Activated CD8-positive, alpha-beta memory T cell treated with anti-CD3 and anti-CD28 coated beads, Interleukin-2, amount 10 ng/mL, durations not matched to agents 7 days and 5 days (primary cell): ENCODE measurements at regions not wholly inside any gene's neighbourhood (a gene's known extent, or its start where the extent isn't known, plus 50 kb on each side); places are given as distances from the start of the nearest gene placed in this dataset.

Source experiments
- ATAC-seq: fragments of 150-1000 bp; cut with Tn5 transposase; one replicate; pipeline ENCODE4 v1.10.0; 2021; ENCODE audit warnings: moderate library complexity
- CTCF ChIA-PET: fragments of 350-600 bp; sonication (Branson Sonifier 250); formaldehyde crosslinking; loops from one replicate; lab custom pipeline; 2021; ENCODE audit warnings: antibody characterized with exemption; lab: Charles Lee
- DNase-seq: peaks from one replicate; pipeline ENCODE4 v3.0.0-alpha.2; 2020
- H3K27ac Mint-ChIP-seq: one replicate; pipeline ENCODE4 v1.8.0; 2021; ENCODE audit warnings: mild to moderate bottlenecking, mixed read lengths
- H3K27me3 Mint-ChIP-seq: one replicate; pipeline ENCODE4 v1.8.0; 2021; ENCODE audit warnings: mixed read lengths
- H3K36me3 Mint-ChIP-seq: one replicate; pipeline ENCODE4 v1.8.0; 2021; ENCODE audit warnings: mild to moderate bottlenecking, mixed read lengths
- H3K4me1 Mint-ChIP-seq: one replicate; pipeline ENCODE4 v1.8.0; 2021; ENCODE audit warnings: mixed read lengths
- H3K4me3 Mint-ChIP-seq: one replicate; pipeline ENCODE4 v1.8.0; 2021; ENCODE audit warnings: mild to moderate bottlenecking, moderate library complexity, mixed read lengths
- H3K9me3 Mint-ChIP-seq: one replicate; pipeline ENCODE4 v1.8.0; 2022; ENCODE audit warnings: low read depth, mixed read lengths

DNA sequence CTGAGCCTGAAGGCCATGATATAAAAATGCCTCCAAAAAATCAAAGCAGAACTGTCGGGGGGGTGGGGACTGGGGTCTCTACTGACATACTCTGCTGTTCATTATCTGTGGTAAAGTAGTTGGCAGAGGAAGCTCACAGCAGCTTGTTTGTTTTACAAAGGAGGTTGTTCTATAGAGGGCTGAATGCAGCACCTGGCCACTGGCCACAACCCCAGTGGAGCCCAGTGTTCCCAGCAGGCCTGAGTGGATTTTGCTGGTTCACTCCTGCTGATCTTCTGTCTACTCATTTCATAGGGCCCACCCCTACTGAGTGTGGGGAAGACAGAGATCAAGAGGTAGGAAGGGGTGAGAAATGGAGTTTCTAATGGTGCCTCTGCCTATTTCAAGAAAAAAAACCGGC, 125.5 kb downstream of the DIPK2A start:
- CTCF ChIA-PET = no interaction called here
- no peaks in the 10 kb centered on the region for H3K4me1 Mint-ChIP-seq
- no peak for DNase-seq
- no peaks in the 10 kb centered on the region for H3K9me3 Mint-ChIP-seq
- H3K36me3 Mint-ChIP-seq = no peaks in the 10 kb centered on the region
- no peaks in the 10 kb centered on the region for H3K27me3 Mint-ChIP-seq
- no peak overlapping the region for H3K4me3 Mint-ChIP-seq
- no peak overlapping the region for H3K27ac Mint-ChIP-seq
- no peak for ATAC-seq

DNA sequence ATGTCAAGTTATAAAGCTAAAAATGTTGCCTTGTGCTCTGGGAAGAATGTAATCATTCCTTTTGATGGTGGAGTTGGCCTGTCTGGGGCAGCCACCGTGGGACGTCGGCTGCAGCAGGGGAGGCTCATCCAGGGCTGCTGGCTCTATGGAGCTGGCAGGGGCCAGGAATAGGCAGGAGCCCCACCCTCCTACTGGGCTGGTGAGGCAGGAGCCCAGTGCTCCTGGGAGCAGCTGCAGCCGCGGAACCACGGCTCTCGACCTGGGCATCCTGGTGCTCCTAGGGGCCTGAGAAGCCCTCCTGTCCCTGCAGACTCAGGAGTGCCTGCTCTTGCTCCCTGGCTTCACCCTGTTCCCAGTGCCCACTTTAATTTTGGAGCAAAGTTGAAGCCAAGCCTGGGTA, 127.1 kb downstream of the DIPK2A start:
- DNase-seq (no peak), ATAC-seq (no peak)
- H3K27me3 Mint-ChIP-seq = peaks cover 4% of the 10 kb centered on the region
- H3K4me3 Mint-ChIP-seq = no peak overlapping the region
- H3K4me1 Mint-ChIP-seq = no peaks in the 10 kb centered on the region
- no peaks in the 10 kb centered on the region for H3K9me3 Mint-ChIP-seq
- no peaks in the 10 kb centered on the region for H3K36me3 Mint-ChIP-seq
- CTCF ChIA-PET = no interaction called here
- no peak overlapping the region for H3K27ac Mint-ChIP-seq

DNA sequence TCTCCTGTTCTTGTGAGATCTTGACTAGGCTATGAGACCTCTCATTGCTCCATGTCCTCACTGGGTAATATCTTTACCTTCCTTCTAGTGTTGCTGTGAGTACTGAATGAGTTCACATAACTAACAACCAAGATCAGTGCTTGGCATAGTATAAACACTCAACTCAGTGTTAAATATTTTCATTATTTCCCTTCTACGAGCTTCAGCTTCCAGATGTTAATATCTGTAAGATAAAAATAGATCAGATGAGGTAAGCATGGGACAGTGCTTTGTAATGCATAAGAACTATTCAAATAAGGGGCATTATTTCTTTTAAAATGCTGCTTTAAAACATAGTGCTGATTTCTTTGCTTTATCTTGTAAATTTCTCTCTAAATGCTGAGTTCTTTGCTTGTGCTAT, 130.8 kb downstream of the DIPK2A start:
- peaks cover 4% of the 10 kb centered on the region for H3K27me3 Mint-ChIP-seq
- no peaks in the 10 kb centered on the region for H3K4me1 Mint-ChIP-seq
- no peak for ATAC-seq
- no peaks in the 10 kb centered on the region for H3K9me3 Mint-ChIP-seq
- H3K36me3 Mint-ChIP-seq = no peaks in the 10 kb centered on the region
- no peak overlapping the region for H3K4me3 Mint-ChIP-seq
- H3K27ac Mint-ChIP-seq = no peak overlapping the region
- CTCF ChIA-PET = no interaction called here
- no peak for DNase-seq

DNA sequence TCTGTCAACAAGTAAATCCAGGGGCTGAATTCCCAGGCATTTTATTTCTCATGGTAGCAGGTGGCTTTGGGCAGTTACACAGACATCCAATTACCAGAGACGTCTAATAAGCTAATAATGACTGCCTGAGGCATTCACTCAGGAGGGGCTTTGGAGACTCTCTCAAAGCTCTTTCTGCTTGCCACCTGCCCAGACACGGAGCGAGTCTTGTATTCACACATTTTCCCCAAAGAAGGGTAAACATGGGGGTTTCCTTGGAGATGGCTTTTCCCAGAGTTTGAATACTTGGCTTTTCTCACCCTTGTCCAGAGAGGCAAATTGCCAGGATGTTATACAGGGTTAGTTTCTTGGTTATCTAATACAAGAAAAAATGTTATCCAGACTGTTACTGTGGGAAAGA, 132.6 kb downstream of the DIPK2A start:
- DNase-seq = no peak
- Mint-ChIP-seq H3K4me3 (no peak overlapping the region), H3K36me3 (no peaks in the 10 kb centered on the region), H3K27me3 (peaks cover 4% of the 10 kb centered on the region), H3K9me3 (no peaks in the 10 kb centered on the region), H3K4me1 (no peaks in the 10 kb centered on the region), H3K27ac (no peak overlapping the region)
- no peak for ATAC-seq
- CTCF ChIA-PET = interaction anchor here (1.0 kb wide), 1 partner anchor 13 kb away, joined by 4 read pairs; no protein-coding TSS in a partner anchor

GRCh38 chr3:144104679-144105078, 133.1 kb downstream of the DIPK2A start:
- H3K4me3 Mint-ChIP-seq = no peak overlapping the region
- H3K4me1 Mint-ChIP-seq = peaks cover 2% of the 10 kb centered on the region
- CTCF ChIA-PET = no interaction called here
- DNase-seq (no peak), ATAC-seq (no peak)
- H3K9me3 Mint-ChIP-seq = no peaks in the 10 kb centered on the region
- peaks cover under 1% of the 10 kb centered on the region for H3K36me3 Mint-ChIP-seq
- H3K27me3 Mint-ChIP-seq = peaks cover 4% of the 10 kb centered on the region
- H3K27ac Mint-ChIP-seq = no peak overlapping the region

DNA sequence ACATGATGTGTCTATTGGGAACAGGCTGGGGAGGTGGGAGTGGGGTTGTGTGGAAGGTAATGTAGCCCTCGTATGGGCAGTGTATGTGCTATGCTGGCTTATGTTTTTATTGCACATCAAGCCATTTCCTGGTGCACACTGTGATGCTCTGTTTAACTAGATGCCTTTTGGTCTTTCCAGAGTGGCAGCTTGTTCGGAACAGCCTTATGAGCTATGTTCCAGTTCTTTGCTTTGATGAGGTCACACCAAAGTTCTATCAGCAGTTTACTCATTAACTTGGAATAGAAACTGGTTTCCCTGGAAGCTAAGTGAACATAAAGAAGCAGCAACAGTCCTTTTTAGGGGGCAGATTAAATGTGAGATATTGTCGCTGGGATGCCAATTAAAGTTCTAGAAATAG, 133.9 kb downstream of the DIPK2A start:
- Mint-ChIP-seq H3K4me1 (peaks cover 10% of the 10 kb centered on the region), H3K27ac (no peak overlapping the region), H3K9me3 (no peaks in the 10 kb centered on the region)

GRCh38 chr3:144106970-144107369, 135.3 kb downstream of the DIPK2A start:
- CTCF ChIA-PET = no interaction called here
- H3K36me3 Mint-ChIP-seq = peaks cover 3% of the 10 kb centered on the region
- no peaks in the 10 kb centered on the region for H3K9me3 Mint-ChIP-seq
- no peak for ATAC-seq
- H3K27me3 Mint-ChIP-seq = peaks cover 4% of the 10 kb centered on the region
- peaks cover 10% of the 10 kb centered on the region for H3K4me1 Mint-ChIP-seq
- no peak overlapping the region for H3K27ac Mint-ChIP-seq
- DNase-seq = no peak
- H3K4me3 Mint-ChIP-seq = no peak overlapping the region

More for the DNA sequence above, 133.9 kb downstream of the DIPK2A start:
- CTCF ChIA-PET = no interaction called here
- Mint-ChIP-seq H3K36me3 (peaks cover 3% of the 10 kb centered on the region), H3K27me3 (peaks cover 4% of the 10 kb centered on the region), H3K4me3 (no peak overlapping the region)
- ATAC-seq (no peak), DNase-seq (no peak)

DNA sequence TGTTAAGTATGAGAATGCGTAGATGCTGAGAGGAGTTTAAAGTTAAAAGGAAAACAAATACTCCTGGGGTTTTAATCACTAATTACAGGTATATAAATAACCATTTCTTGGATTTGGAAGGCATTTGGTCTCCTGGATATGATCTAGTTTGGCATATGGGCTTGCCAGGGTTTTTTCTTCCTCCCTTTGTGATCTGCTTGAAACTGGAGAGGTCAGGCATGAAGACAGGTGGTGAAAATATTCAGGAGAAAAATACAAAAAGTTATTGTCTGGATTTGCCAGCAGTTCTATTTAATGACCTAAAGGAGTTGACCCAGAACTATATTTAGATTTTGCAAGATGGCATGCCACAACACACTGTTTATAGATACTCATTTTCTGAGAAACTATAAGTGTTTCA, 136.3 kb downstream of the DIPK2A start:
- CTCF ChIA-PET = no interaction called here
- Mint-ChIP-seq H3K36me3 (peaks cover 3% of the 10 kb centered on the region), H3K4me1 (peaks cover 10% of the 10 kb centered on the region), H3K4me3 (no peak overlapping the region), H3K27me3 (peaks cover 6% of the 10 kb centered on the region), H3K27ac (no peak overlapping the region), H3K9me3 (no peaks in the 10 kb centered on the region)
- DNase-seq = no peak
- ATAC-seq = no peak

GRCh38 chr3:144109944-144110343, 138.3 kb downstream of the DIPK2A start:
- Mint-ChIP-seq H3K27ac (peak overlapping the region; percentile 52), H3K27me3 (peaks cover 9% of the 10 kb centered on the region), H3K4me3 (peak overlapping the region; percentile 16), H3K36me3 (peaks cover 3% of the 10 kb centered on the region), H3K4me1 (peaks cover 10% of the 10 kb centered on the region), H3K9me3 (no peaks in the 10 kb centered on the region)
- ATAC-seq (peak; percentile 90), DNase-seq (no peak)
- CTCF ChIA-PET = no interaction called here

GRCh38 chr3:144112036-144112435, 140.4 kb downstream of the DIPK2A start:
- CTCF ChIA-PET = interaction anchor here (0.5 kb wide), 1 partner anchor 11 kb away, joined by 3 read pairs; no protein-coding TSS in a partner anchor
- DNase-seq (no peak), ATAC-seq (no peak)
- no peaks in the 10 kb centered on the region for H3K9me3 Mint-ChIP-seq
- peaks cover 10% of the 10 kb centered on the region for H3K4me1 Mint-ChIP-seq
- peaks cover 3% of the 10 kb centered on the region for H3K36me3 Mint-ChIP-seq
- peaks cover 9% of the 10 kb centered on the region for H3K27me3 Mint-ChIP-seq
- no peak overlapping the region for H3K27ac Mint-ChIP-seq
- H3K4me3 Mint-ChIP-seq = no peak overlapping the region

GRCh38 chr3:144112437-144112836, 140.8 kb downstream of the DIPK2A start:
- no peak overlapping the region for H3K4me3 Mint-ChIP-seq
- no peaks in the 10 kb centered on the region for H3K9me3 Mint-ChIP-seq
- no peak overlapping the region for H3K27ac Mint-ChIP-seq
- CTCF ChIA-PET = no interaction called here
- peaks cover 3% of the 10 kb centered on the region for H3K36me3 Mint-ChIP-seq
- peaks cover 10% of the 10 kb centered on the region for H3K4me1 Mint-ChIP-seq
- peaks cover 9% of the 10 kb centered on the region for H3K27me3 Mint-ChIP-seq
- no peak for DNase-seq
- no peak for ATAC-seq

DNA sequence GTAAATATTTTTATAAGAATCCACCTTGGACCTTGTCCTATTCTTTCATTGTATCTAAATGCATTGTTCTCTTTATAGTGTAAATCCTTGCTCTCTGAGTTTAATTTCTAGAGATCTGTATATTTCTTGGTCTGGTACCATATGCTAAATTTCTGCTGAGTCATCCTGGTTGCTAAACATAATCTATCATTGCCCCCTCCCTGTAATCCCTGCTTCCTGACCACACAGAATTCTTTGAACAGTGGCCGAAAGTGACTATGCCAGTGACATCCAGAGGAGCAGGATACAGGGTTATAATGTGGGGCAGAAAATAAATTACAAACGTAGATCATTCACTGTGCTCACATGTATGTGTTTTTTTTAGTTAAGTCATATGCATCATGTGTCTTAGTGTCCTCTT, 143.1 kb downstream of the DIPK2A start:
- Mint-ChIP-seq H3K27me3 (peaks cover 9% of the 10 kb centered on the region), H3K36me3 (peaks cover 2% of the 10 kb centered on the region), H3K4me1 (peaks cover 7% of the 10 kb centered on the region), H3K4me3 (no peak overlapping the region), H3K9me3 (no peaks in the 10 kb centered on the region), H3K27ac (no peak overlapping the region)
- CTCF ChIA-PET = no interaction called here
- no peak for ATAC-seq
- no peak for DNase-seq

- CTCF ChIA-PET = no interaction called here
- H3K36me3 Mint-ChIP-seq = no peaks in the 10 kb centered on the region
- no peaks in the 10 kb centered on the region for H3K27me3 Mint-ChIP-seq
- H3K4me1 Mint-ChIP-seq = no peaks in the 10 kb centered on the region
- DNase-seq = no peak
- no peaks in the 10 kb centered on the region for H3K9me3 Mint-ChIP-seq
- no peak overlapping the region for H3K27ac Mint-ChIP-seq
- ATAC-seq = no peak
- H3K4me3 Mint-ChIP-seq = no peak overlapping the region
Measured at GRCh38 chr3:144119633-144120032, 148.0 kb downstream of the DIPK2A start.

DNA sequence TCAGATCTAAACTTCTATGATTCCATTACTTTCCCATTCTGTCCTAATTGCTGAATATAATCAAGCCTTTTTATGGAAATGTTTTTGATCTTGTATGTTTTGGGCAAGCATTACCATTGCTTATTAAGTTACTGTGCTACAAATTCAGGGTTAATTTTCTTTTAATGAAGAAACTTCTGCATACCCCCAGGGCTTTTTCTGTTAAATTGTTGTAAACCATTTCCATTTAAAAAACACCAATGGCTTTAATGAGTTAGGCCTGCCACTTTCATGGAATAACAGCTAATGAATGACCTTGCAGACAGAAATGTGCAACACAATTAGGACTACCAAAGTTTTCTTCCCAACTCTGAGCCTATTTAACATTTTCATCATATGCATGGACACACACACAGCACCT, 150.0 kb downstream of the DIPK2A start:
- Mint-ChIP-seq H3K27ac (no peak overlapping the region), H3K9me3 (no peaks in the 10 kb centered on the region), H3K4me1 (no peaks in the 10 kb centered on the region), H3K36me3 (no peaks in the 10 kb centered on the region), H3K27me3 (no peaks in the 10 kb centered on the region), H3K4me3 (no peak overlapping the region)
- CTCF ChIA-PET = no interaction called here
- ATAC-seq (no peak), DNase-seq (no peak)

- DNase-seq = no peak
- no peak overlapping the region for H3K27ac Mint-ChIP-seq
- H3K36me3 Mint-ChIP-seq = no peaks in the 10 kb centered on the region
Measured at GRCh38 chr3:144127014-144127413, 155.4 kb downstream of the DIPK2A start.

More at GRCh38 chr3:144127014-144127413, 155.4 kb downstream of the DIPK2A start:
- peaks cover 11% of the 10 kb centered on the region for H3K4me1 Mint-ChIP-seq
- no peak overlapping the region for H3K4me3 Mint-ChIP-seq
- no peaks in the 10 kb centered on the region for H3K9me3 Mint-ChIP-seq
- H3K27me3 Mint-ChIP-seq = no peaks in the 10 kb centered on the region
- CTCF ChIA-PET = no interaction called here
- ATAC-seq = no peak
